HCEC 1CT (cell line): ENCODE measurements at regions not wholly inside any gene's neighbourhood (a gene's known extent, or its start where the extent isn't known, plus 50 kb on each side); places are given as distances from the start of the nearest gene placed in this dataset.

Source experiments
- DNase-seq: peaks from one replicate; pipeline ENCODE4 v3.0.0-alpha.2; 2017

DNA sequence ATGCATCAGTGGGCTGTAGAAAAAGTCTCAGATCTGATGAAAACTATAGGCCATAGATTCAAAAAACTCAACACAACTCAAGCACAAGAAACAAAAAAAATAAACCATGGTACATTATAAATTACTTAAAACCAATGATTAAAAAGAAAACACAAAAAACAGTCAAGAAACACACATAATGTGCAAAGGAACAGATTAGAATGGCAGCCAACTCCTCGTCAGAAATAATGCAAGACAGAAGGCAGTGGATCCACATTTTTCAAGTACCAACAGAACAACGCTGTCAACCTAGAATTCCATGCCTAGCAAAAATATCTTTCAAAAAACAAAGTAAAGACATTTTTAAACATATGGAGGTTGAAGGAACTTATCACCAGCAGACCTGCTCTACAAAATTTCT, 69.7 kb downstream of the PSMB1 start:
- no peak for DNase-seq

DNA sequence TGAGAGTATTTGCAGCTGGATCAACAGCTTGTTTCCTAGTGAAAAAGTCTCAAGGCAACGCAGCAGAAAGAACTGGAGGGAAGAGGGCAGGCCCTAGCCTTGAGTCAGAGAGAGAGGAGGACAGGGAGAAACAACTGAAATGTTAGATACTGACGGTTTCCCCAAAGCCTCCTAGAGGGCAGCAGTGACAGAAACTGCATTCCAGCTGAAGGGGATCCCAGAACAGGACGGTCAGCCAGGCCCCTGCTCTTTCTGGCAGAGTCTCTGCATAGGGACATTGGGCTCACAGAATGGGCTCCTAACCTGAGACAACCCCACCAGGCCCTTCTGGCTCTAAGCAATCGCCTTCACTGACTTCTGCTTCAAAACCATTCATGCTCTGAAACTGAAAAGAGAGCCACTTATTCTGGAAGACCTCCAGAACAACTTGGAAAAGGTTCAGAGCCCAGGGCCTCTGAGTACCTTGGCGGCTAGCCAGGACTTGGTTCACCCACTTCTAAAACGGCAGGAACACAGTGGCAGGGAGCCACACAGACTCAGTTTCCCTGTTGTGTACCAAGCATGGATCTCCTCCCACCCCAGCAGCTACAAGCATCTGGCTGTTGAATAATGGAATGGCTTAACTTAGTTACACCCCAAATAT, 72.9 kb downstream of the PSMB1 start:
- DNase-seq, result no peak

DNA sequence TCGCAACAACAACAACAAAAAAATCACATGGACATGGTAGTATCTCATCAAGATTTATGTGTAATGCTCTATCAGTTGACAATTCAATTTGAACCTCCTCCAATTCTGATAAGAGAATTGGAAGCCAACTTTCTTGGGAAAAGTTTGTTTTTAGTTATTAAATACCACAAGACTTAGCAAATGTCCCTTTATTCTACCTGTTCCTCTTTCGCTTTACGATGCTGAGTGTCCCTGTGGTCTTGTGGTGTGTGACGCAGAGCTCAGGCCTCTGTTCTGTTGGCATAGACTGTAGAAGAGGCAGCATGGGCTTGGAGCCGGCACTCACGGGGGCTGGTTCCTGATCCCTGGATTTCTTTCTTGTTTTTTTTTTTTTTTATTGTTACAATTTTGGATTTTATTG, 76.7 kb downstream of the PSMB1 start:
- DNase-seq, result no peak

DNA sequence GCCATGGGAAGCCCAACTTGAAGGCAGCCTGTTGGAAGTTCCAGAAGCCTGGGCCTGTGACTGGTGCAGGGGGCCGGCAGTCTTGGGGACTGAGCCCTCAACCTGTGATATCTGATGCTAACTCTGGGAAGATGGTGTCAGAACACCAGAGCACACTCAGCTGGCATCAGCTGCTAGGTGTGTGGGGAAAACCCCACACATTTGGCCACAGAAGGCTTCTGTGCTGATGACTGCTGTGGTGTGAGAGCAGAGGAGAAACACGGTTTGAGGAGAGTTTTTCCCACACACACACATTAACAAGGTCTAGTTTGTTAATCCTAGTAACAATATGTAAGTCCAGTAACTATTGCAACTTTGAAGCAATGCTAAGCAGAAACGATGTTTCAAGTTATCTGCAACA, 78.0 kb downstream of the PSMB1 start:
- no peak for DNase-seq

DNA sequence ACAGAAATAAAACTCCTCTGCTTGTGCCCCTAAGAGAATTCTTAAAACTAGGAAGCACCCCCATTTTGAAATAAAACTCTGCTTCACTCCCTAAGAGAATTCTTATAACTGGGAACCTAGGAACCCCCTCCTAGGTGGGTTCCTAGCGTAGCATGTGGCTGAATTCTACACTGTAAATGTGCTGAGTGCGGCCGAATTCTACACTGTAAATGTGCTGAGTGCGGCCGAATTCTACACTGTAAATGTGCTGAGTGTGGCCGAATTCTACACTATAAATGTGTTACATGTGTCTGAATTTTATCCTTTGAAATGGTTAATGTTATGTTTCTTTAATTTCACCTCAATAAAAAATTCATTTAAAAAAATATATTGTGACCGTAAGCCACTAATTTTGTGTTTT, 79.3 kb downstream of the PSMB1 start:
- no peak for DNase-seq

DNA sequence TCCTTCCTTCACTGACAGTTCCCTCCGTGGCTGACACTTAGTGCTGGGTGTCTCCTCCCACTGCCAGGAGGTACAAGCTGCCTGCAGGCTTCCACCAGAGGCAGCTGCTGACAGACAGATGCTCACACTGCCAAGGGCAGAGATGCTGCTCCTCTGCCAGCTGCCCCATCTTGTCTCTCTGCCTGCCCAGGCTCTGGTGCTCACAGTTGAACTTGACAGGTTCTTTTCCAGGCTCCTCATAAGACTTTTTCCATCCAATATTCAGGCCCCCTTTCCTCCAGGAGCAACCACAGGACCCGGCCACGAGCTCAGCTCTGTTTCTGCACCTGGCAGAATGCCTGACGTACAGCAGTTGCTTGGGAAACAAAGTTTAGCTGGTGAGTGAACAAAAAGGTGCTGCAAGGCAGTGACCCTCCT, 79.8 kb downstream of the PSMB1 start:
- DNase-seq, result no peak

DNA sequence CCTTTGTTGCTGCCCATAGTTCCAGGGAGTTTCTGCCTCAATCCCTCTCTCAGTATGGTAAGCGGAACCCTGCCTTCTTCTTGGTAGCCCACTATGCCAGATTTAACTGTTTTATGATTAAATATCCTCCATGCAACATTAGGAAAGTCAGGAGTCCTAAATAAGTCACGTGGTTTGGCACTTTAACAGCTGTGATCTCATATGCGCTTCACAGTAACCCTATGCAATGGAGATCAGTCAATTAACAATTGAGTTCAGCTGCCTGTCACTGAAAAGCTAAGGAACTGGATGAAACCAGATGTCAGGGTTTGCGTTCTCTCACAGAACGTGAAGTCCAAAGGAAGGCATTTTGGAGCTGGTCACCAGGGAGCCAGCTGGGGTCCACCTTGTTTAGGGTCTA, 81.6 kb downstream of the PSMB1 start:
- no peak for DNase-seq

DNA sequence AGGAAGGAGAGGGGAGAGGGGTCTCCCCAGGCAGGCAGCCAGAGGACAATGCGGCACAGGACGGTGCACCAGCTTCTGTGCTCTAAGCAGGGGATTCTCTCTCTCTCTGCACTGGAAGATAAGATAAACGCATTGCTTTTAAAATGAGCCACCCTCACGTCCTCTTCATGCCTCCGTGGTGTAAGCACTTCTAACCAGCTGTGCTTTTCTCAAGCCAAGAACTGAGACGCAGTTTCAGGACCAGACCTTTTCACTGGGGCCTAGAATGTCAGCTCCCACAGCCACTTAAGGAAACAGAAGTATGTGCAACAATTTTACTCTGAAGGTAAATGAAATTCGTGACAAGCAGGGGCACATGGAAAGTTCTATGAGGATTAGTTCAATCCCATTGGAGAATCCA, 82.4 kb downstream of the PSMB1 start:
- no peak for DNase-seq

DNA sequence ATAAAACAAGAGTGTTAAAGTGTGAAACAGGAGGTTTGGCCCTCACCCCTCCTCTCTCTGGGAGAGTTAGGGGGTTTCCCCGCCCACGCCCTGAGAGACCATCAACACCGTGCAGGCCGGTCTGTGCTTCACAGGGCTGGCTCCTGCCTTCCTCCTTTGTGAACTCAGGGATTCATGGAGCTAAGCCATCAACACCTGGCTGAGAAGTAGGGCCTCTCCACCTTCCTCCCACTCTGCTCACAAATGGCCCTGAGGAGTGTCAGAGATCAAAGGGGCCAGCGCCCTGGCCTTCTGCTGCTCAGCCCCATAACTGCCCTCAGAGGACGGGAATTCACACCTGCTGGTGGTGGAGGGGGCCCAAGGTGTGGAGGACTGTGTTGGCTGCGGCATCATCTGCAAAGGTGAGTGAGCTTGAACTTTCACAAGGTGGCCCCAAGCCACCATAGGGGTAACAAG, 88.6 kb downstream of the PSMB1 start:
- DNase-seq, result no peak

DNA sequence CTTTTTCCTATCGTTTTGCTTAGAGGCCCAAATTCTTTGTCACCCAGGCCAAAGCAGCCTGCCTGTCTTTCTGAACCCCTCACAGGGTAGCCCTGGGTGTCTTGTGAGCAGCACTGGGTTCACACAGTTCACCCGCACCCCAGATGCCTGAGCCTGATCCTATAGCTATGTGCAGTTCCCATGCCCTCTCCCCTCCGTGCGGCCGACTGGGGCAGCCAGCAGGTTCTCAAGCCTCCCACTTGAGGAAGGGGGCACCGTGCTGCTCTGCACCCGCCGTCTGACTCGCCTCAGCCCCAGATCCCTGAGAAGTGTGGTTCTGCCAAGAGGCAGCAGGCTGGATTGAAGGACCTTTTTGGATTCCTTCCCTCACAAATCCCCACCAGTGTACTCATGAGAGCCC, 89.0 kb downstream of the PSMB1 start:
- no peak for DNase-seq

DNA sequence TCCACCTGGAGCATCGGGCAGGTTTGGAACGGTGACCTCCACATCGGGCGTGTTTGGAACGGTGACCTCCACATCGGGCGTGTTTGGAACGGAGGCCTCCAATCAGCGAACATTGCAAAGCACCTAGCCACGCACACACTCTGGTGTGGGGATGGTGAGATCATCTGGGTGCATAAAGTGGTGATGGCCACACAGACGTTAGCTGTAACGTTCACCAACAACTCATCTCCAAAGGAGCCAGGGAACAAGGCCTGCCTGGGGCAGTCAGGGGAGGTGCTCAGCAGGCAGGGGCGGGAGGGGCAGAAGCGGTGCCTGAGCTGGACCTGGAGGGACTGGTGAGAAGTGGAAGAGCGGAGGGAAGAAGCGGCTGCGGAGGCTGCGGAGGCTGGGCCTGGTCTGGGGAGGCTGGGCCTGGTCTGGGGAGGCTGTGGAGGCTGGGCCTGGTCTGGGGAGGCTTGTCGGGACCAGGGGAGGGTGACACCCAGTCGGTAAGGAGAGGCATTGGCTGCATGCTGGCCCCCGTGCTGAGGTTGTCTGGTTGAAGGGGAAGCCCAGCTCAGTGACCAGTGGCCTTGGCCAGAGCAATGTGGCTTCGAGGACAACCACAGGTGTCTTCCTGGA, 89.9 kb downstream of the PSMB1 start:
- no peak for DNase-seq

DNA sequence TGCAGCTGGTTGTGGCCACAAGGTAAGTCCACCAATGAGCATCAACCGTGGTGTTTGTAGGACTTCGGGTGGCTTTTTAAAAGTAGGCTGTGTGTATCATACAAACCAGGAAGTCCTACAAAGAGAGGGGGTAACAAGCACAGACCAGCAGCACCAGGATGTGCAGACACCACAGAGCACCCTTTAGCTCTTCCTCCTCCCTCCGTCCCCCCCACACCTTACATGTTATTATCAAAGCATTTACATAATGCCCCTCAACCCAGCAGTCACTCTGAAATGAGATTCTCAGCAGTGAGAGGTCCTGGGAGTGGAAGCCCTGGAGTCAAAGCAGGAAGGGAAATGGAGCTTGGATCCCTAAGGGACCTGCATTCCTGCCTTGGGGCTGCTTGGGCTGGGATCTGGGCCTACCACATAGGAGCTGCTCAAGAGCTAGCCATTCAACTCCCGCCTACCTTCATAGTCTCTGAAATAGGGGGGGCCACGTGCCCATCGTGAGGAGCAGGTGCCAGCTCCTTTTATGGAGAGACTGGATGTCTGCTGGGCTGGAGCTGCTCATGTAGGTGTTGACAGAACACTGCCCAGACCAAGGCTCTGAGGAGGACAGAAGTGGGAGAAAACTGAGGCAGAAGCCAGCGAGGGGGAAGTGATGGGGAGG, 90.6 kb downstream of the PSMB1 start:
- DNase-seq, result no peak

DNA sequence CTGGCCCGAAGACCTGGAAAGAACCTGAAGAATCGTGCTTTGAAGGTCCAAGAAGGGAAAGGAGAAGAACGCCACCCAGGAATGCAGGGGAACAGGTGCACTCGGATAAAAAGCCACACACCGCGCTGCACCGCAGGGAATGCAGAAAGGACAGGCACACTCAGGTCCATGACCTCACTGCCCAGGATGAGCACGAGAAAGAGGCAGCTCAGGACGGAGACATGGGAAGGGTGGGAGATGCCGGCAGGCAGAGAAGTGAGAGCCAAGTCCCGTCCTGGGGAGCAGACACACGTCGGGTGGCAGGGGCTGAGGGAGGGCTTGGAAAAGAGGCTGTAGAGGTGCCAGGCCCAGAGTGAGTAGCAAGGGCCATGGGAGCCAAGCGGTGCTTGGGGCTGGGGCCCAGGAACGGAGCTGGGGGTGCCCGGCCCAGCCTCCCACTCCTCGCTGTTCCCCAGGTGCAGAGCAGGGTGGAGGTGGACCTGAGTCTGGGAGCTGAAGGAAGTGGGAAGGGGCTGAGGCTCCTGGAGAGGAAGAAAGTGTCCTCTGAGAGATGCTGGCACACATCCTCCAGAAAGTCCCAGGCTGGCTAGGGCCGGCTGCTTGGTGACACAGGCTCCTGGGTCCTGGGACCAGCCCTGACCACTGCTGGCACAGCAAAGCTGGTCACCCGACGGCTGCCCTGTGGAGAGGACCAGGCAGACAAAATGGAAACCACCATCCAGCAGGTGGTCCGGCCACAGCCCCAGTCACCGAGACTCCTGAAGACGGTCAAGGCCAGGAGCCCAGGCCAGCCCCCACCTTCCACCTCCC, 91.3 kb downstream of the PSMB1 start:
- no peak for DNase-seq

DNA sequence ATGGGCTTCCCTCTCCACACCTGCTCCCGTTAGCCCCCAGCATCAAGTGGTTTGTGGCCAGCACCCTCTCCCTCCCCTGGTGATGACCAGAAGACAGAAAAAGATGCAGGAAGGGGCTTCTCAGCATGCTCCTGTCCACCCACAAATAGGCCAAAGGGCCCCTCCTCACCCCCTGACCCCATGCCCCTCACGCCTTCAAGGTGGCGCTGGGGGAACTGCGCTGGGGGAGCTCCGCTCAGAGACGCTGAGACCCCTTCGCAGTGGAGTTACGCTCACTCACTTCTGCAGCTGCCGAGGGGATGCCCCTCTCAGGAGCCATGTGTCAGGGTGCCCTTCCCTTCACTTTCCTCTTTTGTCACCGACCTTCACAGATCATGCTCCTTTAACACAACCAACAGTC, 92.0 kb downstream of the PSMB1 start:
- DNase-seq, result no peak

DNA sequence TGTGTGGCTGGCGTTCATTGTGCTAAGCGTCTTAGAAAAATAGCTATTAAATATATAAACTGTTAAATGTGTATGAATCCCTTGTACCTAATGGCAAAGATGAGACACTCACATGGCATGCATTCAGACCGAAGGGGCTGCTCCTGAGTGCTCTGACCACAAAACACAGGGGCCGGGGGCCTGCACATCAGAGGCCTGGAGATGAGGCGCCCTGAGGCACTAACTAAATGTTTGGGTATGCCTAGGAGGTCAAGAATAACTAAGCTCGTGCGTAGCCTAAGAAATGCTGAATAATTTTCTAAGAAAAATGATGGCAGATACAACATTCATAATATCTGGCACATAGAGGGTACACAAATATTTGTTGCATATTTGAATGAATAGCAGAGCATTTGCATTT, 92.5 kb downstream of the PSMB1 start:
- DNase-seq, result no peak

DNA sequence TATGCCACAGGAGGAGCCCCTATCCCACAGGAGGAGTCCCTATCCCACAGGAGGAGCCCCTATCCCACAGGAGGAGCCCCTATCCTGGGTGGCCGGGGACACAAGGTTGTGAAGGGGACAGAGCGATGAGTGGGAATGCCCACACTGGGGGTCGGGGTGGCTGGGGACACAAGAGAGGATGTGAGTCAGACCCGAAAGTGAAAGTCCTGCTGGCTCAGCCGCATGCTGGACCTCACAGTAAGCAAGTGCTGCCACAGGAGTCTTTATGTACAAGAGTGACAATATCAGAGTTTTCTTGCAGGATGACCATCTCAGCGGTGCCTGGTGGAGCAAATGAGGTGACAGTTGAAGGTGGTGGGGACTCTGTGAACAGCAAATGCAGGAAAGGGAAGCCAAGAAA, 93.7 kb downstream of the PSMB1 start:
- peak; percentile 32 for DNase-seq

DNA sequence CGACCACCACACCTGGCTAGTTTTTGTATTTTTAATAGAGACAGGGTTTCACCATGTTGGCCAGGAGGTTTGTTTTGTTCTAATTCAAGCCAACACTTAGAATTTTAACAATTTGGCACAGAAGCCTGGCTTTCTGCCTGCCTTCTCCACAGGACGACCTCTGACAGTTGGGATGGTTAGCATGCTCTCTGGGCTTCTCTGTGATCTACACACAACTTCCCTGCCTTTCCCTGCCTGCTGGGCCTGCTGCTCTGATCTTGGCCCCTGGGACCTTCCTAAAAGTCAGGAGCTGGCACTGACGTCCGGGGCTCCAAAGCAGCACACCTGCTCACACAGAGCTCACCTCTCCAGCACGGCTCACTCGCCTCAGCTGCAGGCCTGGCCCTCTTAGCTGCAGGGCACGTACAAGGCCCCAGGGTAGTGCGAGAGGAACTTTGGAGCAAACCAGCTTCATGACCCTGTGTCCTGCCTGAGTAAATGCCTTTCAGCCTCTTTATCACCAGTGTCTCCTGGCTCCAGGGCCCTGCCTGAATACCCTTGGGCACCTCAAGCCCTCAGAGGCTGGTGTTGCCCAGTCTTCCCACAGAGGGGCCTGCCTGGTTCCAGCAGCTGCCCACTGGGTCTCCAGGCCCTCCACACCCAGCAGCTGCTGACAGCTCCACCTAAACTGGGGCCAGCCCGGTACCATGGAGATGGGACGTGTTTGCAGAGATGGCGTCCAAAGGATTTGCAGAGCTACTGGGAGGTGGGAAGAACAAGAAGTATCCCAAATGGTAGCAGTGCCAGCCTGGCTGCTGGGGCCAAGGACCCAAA, 96.0 kb downstream of the PSMB1 start:
- DNase-seq, result no peak
